CMK (cell line): ENCODE measurements at regions not wholly inside any gene's neighbourhood (a gene's known extent, or its start where the extent isn't known, plus 50 kb on each side); places are given as distances from the start of the nearest gene placed in this dataset.

Source experiments
- DNase-seq: peaks from one replicate; pipeline ENCODE4 v3.0.0-alpha.2; 2010; ENCODE audit warnings: low read depth

- DNase-seq, result no peak
Observed at GRCh38 chr22:25366876-25367466, 147.5 kb downstream of the CRYBB2 start.

DNA sequence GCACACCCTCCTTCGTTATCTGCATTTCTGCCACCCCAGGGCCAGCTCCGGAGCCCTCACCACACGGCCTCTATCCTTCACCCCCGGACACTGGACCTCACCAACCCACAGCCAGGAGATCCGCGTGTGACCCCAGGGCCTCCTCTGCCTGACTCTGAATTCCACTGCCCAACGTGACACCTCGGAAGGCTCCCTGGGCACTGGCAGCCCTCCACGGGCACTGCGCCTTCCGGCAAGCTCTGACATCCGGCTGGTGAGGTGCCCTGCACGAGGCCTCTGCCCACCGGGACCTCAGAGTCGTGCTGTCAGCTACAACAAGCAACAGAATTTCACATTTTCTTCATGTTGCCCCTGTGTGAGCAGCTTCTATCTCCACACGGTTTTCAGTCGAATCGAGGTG lies 148.3 kb downstream of the CRYBB2 start:
- DNase-seq, result no peak

GRCh38 chr22:25368271-25368670 lies 148.8 kb downstream of the CRYBB2 start:
- no peak for DNase-seq

GRCh38 chr22:25369041-25369440 lies 149.6 kb downstream of the CRYBB2 start:
- DNase-seq, result no peak

GRCh38 chr22:25370322-25370721 lies 150.9 kb downstream of the CRYBB2 start:
- DNase-seq, result no peak

DNA sequence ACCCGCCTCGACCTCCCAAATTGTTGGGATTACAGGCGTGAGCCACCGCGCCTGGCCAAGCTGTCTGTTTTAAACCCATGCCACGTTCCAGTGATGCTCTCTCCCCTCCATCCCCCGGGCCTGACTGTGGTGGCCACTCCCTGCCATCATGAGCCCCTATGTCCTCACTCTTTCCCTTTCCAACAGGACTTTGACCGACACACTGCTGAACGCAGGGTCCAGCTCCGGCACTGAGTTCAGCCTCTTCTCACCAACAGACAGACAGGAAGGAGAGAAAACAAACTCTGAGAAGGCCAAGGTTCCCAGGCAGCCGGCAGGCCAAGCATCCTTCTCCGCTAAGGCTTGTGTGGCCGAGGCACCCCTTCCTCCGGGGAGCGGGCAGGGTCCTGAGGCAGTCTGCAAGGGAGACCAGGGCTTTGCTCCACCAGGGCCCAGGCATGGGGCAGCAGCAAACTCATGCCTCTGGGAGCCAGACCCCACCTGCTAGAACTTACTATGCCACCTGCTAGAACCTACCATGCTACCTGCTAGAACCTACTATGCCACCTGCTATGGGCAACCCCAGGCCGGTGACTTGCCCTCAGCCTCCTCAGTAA lies 152.7 kb downstream of the CRYBB2 start:
- no peak for DNase-seq

DNA sequence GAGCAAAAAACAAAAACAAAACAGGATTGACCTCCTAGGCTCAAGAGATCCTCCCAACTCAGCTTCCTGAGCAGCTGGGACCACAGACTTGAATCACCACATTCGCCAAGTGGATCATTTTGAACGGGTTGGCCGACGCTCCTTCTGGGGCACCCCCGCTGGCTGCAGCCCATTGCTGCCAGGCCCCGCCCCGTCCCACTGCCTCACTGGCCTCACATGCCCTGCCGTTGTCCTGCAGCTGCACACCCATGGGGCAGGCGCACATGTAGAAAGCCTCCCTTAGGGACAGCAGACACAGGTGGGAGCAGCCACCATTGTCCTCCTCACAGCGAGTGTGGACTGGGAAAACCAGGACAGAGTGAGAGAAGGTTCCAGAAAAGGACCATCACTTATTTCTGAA lies 154.5 kb downstream of the CRYBB2 start:
- DNase-seq, result no peak

GRCh38 chr22:25374869-25375268 lies 155.4 kb downstream of the CRYBB2 start:
- DNase-seq, result no peak

DNA sequence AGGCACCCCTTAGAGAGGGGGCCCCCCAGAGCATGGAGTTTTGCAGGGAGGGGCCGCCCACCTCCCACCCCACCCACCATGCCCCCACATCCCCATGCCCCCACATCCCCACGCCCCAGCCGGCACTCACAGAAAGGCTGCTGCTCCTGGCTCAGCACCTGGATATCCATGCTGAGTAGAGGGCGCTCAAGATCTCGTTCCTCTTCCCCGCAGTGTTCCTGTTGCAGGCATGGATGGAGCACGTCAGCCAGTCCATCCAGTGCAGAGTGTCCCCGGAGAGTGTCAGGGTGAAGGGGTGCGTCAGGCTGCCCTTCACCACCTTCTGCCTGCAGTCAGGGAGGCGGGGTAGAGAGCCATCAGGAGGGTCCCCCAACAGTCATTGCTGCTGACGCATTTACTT lies 156.2 kb downstream of the CRYBB2 start:
- DNase-seq, result no peak

DNA sequence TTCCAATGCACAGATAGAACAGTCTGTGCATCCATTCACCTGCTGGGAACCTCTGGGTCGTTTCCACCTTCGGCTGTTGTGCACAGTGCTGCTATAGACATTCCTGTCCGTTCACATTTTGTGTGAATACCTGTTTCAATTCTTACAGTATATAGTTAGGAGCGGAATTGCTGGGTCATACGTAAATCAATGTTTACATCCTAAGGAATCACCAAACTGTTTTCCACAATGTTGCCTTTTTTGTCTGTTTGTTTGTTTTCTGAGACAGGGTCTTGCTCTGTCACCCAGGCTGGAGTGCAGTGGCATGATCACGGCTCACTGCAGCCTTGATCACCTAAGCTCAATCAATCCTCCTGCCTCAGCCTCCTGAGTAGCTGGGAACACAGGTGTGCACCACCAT lies 158.3 kb downstream of the CRYBB2 start:
- DNase-seq, result no peak

GRCh38 chr22:25380122-25380747 lies 160.8 kb downstream of the CRYBB2 start:
- no peak for DNase-seq

DNA sequence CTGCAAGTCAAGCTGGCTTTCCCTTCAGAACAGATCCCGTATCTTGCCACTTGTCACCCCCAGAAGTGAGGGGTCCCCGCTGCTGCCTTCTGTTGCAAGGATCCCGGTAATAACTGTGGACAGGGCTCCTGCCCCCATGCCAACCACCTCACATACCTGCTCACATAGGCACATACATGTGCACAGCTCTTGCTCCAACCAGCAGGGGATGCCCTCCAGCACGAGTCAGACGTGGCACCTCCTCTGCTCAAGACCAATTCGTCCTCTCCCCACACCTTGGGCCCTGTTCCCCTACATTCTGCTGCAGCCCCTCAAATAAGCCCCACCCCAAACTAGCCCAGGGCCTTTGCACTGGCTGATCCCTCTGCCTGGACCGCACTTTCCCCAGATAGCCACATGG lies 163.3 kb downstream of the CRYBB2 start:
- no peak for DNase-seq

DNA sequence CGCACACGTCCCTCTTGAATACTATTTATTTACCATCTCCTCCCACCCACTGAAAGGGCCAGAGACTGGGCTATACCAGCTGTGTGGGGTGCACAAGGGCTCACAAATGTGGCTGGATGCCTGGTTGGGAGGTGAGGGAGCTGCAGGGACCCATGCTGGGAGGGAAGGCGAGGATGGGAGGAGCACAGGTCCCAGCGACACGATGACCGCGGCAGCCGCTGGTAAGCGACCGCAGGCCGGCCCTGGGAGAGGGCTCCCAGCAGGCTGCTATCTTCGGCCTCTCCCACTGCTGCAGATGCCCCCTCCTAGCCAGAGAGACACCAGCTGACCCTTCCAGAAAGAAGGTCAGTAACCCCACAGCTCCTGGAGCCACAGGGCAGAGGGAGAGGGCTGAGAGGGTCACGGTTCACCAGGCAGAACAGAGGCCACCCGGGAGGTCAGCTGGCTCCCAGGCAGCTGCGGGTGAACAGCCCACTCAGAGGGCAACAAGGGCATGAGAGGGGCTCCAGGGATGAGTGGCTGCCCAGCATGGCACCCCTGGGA lies 163.9 kb downstream of the CRYBB2 start:
- no peak for DNase-seq

- no peak for DNase-seq
Observed at GRCh38 chr22:25383892-25384291, 164.5 kb downstream of the CRYBB2 start.

- no peak for DNase-seq
Observed at GRCh38 chr22:25386538-25386884, 167.1 kb downstream of the CRYBB2 start.

GRCh38 chr22:25388415-25388814 lies 169.0 kb downstream of the CRYBB2 start:
- DNase-seq, result no peak

DNA sequence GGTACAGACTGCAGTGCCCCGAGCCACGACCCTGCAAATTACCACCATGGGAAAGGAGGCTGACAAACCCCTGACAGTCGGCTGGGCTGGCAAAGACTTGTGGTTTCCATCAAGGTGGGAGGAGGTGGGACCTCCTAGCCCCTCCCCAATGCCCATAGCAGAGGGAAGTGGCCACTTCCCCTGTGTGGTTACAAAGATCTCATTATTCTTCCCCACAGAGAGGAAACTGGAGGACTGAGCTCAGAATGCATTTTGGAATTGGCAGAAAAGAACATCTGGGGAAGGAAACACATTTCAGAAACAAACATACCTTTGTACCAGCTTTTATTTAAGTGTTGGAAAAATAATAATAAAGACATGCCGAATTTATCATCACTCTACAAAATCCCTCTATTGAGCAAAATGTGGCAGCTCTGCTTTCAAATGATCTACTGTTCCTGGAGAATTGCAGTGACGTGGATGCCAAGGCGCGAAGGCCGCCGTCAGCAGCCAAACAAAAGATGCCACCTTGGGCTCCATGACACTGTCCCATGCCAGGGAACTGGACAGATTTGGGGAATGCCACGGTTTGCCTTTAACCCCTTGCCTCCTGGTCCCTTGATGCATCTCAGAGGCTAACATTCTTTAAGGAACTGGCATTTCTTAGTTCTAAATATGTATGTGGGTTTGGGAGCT lies 169.6 kb downstream of the CRYBB2 start:
- DNase-seq, result no peak

DNA sequence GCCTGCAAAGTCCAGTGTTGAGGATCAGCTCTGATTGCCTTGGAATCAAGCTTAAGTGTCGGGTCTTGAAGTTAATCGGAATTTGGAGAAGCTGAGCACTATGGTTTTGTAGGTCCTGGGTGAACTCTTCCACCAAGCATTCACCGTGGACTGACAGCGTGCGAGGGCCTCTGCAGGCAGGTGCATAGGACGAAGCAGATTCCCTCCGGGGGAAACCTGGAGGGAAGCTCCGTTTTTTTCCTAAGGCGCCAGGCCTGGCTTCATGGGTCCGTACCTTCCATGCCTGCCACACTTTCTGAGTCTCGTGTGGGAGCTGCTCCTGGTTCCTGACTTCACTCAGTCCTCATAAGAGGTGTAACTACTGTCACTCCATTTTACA lies 170.1 kb downstream of the CRYBB2 start:
- no peak for DNase-seq

- DNase-seq, result no peak
Observed at GRCh38 chr22:25390297-25391240, 171.1 kb downstream of the CRYBB2 start.

- DNase-seq, result no peak
Observed at GRCh38 chr22:25392584-25392983, 171.9 kb upstream of the GRK3 start.

- no peak for DNase-seq
Observed at GRCh38 chr22:25393121-25393805, 171.2 kb upstream of the GRK3 start.
